Activated CD8-positive, alpha-beta memory T cell treated with anti-CD3 and anti-CD28 coated beads for 1 hour (primary cell): ENCODE measurements at regions not wholly inside any gene's neighbourhood (a gene's known extent, or its start where the extent isn't known, plus 50 kb on each side); places are given as distances from the start of the nearest gene placed in this dataset.
"Not testable (repeated sequence)": the region's sequence is repeated elsewhere in the genome, so short reads cannot be mapped to it uniquely, and the experiment has no call there.

Source experiments
- DNase-seq, 2 donors: peaks; one replicate each; pipeline ENCODE4 v3.0.0-alpha.2; 2020; ENCODE audit warnings: low read depth in 1 of 2; ENCODE audit errors: extremely low read depth in 1 of 2

- DNase-seq: no peak
Measured at GRCh38 chr22:27045103-27045947, 387.9 kb downstream of the MIAT start.

- no peak for DNase-seq
Measured at GRCh38 chr22:27046086-27046485, 388.7 kb downstream of the MIAT start.

GRCh38 chr22:27046603-27047002 is 389.2 kb downstream of the MIAT start:
- DNase-seq: no peak

GRCh38 chr22:27050771-27051170 is 393.4 kb downstream of the MIAT start:
- DNase-seq: no peak

GRCh38 chr22:27051407-27051806 is 394.0 kb downstream of the MIAT start:
- no peak for DNase-seq

GRCh38 chr22:27057717-27058116 is 400.3 kb downstream of the MIAT start:
- no peak for DNase-seq

- DNase-seq: no peak
Measured at GRCh38 chr22:27060190-27060589, 402.8 kb downstream of the MIAT start.

GRCh38 chr22:27062910-27063309 is 405.5 kb downstream of the MIAT start:
- DNase-seq: no peak

GRCh38 chr22:27063406-27063805 is 406.0 kb downstream of the MIAT start:
- no peak for DNase-seq

GRCh38 chr22:27063841-27064240 is 406.5 kb downstream of the MIAT start:
- no peak for DNase-seq

GRCh38 chr22:27064386-27064785 is 407.0 kb downstream of the MIAT start:
- no peak for DNase-seq

- DNase-seq: no peak
Measured at GRCh38 chr22:27065279-27065678, 407.9 kb downstream of the MIAT start.

GRCh38 chr22:27066856-27067255 is 409.5 kb downstream of the MIAT start:
- DNase-seq: no peak

GRCh38 chr22:27068121-27068520 is 410.7 kb downstream of the MIAT start:
- DNase-seq: no peak

GRCh38 chr22:27070594-27070993 is 413.2 kb downstream of the MIAT start:
- DNase-seq: no peak

GRCh38 chr22:27073601-27074425 is 416.4 kb downstream of the MIAT start:
- no peak for DNase-seq

GRCh38 chr22:27075028-27075678 is 417.8 kb downstream of the MIAT start:
- no peak for DNase-seq

- no peak for DNase-seq
Measured at GRCh38 chr22:27075891-27076290, 418.5 kb downstream of the MIAT start.

- DNase-seq: not testable (repeated sequence)
Measured at GRCh38 chr22:27078064-27078463, 420.7 kb downstream of the MIAT start.

GRCh38 chr22:27080036-27080578 is 422.7 kb downstream of the MIAT start:
- no peak for DNase-seq

- no peak for DNase-seq
Measured at GRCh38 chr22:27080863-27081262, 423.5 kb downstream of the MIAT start.
